Astrocyte of the cerebellum (primary cell): ENCODE measurements at regions not wholly inside any gene's neighbourhood (a gene's known extent, or its start where the extent isn't known, plus 50 kb on each side); places are given as distances from the start of the nearest gene placed in this dataset.

ENCODE experiments used
- DNase-seq: peaks from one replicate; pipeline ENCODE4 v3.0.0-alpha.2; 2011; ENCODE audit warnings: low read depth
- H3K4me3 ChIP-seq: 2 replicates; pipeline ENCODE4 v1.5.1; 2011; ENCODE audit warnings: mild to moderate bottlenecking, low read depth, low read length, moderate library complexity
- CTCF ChIP-seq: IDR thresholded peaks from 2 replicates; pipeline ENCODE4 v1.5.1; 2012; ENCODE audit warnings: low read length, low read depth, moderate library complexity, mild to moderate bottlenecking; ENCODE audit errors: missing control alignments
- in situ Hi-C: cut with HindIII; loops from 2 replicates; pipeline ENCODE4 v1.10.0; 2017; ENCODE audit warnings: low sequenced_read_pairs

- no peak overlapping the region for H3K4me3 ChIP-seq
- in situ Hi-C loops, result no loop called here
- TF ChIP-seq CTCF, result no peak
- DNase-seq, result no peak
Measured at GRCh38 chr2:181318504-181319280, 138.5 kb upstream of the ITGA4 start.

- DNase-seq, result no peak
- in situ Hi-C loops, result no loop called here
- no peak overlapping the region for H3K4me3 ChIP-seq
- no peak for TF ChIP-seq CTCF
Measured at GRCh38 chr2:181319286-181319685, 137.9 kb upstream of the ITGA4 start.

GRCh38 chr2:181320638-181321037 is 136.5 kb upstream of the ITGA4 start:
- no peak for DNase-seq
- H3K4me3 ChIP-seq, result no peak overlapping the region
- in situ Hi-C loops, result no loop called here
- no peak for TF ChIP-seq CTCF

GRCh38 chr2:181324912-181325311 is 132.3 kb upstream of the ITGA4 start:
- no peak for DNase-seq
- in situ Hi-C loops, result loop anchor here (5.0 kb wide), 1 partner anchor 37 kb away; no protein-coding TSS in a partner anchor
- H3K4me3 ChIP-seq, result no peak overlapping the region
- no peak for TF ChIP-seq CTCF

- H3K4me3 ChIP-seq, result no peak overlapping the region
- no peak for TF ChIP-seq CTCF
- in situ Hi-C loops, result loop anchor here (5.0 kb wide), 1 partner anchor 36 kb away; no protein-coding TSS in a partner anchor
- DNase-seq, result no peak
Measured at GRCh38 chr2:181326661-181327060, 130.5 kb upstream of the ITGA4 start.

- DNase-seq, result no peak
- in situ Hi-C loops, result no loop called here
Measured at GRCh38 chr2:181330286-181330685, 126.9 kb upstream of the ITGA4 start.

More at GRCh38 chr2:181330286-181330685, 126.9 kb upstream of the ITGA4 start:
- no peak overlapping the region for H3K4me3 ChIP-seq
- TF ChIP-seq CTCF, result no peak
